Globus pallidus (tissue), 1 donor: ENCODE measurements at regions not wholly inside any gene's neighbourhood (a gene's known extent, or its start where the extent isn't known, plus 50 kb on each side); places are given as distances from the start of the nearest gene placed in this dataset.

Source experiments
- DNase-seq: peaks from one replicate; pipeline ENCODE4 v3.0.0-alpha.2; 2015; ENCODE audit warnings: low spot score

- no peak for DNase-seq
Measured at GRCh38 chr1:5713101-5714010, 278.9 kb downstream of the NPHP4 start.

GRCh38 chr1:5711956-5712645, 280.1 kb downstream of the NPHP4 start:
- DNase-seq: no peak

GRCh38 chr1:5711079-5711478, 281.1 kb downstream of the NPHP4 start:
- DNase-seq: no peak

- DNase-seq: no peak
Measured at GRCh38 chr1:5709976-5710375, 282.2 kb downstream of the NPHP4 start.

- no peak for DNase-seq
Measured at GRCh38 chr1:5709461-5709975, 282.7 kb downstream of the NPHP4 start.

- no peak for DNase-seq
Measured at GRCh38 chr1:5708346-5709245, 283.6 kb downstream of the NPHP4 start.

- no peak for DNase-seq
Measured at GRCh38 chr1:5707566-5708345, 284.5 kb downstream of the NPHP4 start.

GRCh38 chr1:5706239-5706638, 286.0 kb downstream of the NPHP4 start:
- no peak for DNase-seq

- no peak for DNase-seq
Measured at GRCh38 chr1:5705751-5706150, 286.5 kb downstream of the NPHP4 start.

- no peak for DNase-seq
Measured at GRCh38 chr1:5704561-5705514, 287.4 kb downstream of the NPHP4 start.

GRCh38 chr1:5701642-5702041, 290.6 kb downstream of the NPHP4 start:
- DNase-seq: no peak

- no peak for DNase-seq
Measured at GRCh38 chr1:5693568-5693967, 298.7 kb downstream of the NPHP4 start.

- DNase-seq: no peak
Measured at GRCh38 chr1:5692664-5693063, 299.6 kb downstream of the NPHP4 start.

- no peak for DNase-seq
Measured at GRCh38 chr1:5691795-5692509, 300.3 kb downstream of the NPHP4 start.

- no peak for DNase-seq
Measured at GRCh38 chr1:5690898-5691297, 301.3 kb downstream of the NPHP4 start.

- DNase-seq: no peak
Measured at GRCh38 chr1:5690291-5690690, 301.9 kb downstream of the NPHP4 start.

- DNase-seq: no peak
Measured at GRCh38 chr1:5688081-5689077, 303.8 kb downstream of the NPHP4 start.
